T-cell (primary cell): ENCODE measurements at regions not wholly inside any gene's neighbourhood (a gene's known extent, or its start where the extent isn't known, plus 50 kb on each side); places are given as distances from the start of the nearest gene placed in this dataset.

Source experiments
- ATAC-seq, 4 experiments: fragments of 200-7000 bp in 3 of 4; fragments of 150-1000 bp in 1 of 4; cut with Tn5 transposase; replicated peaks in 1 of 4; 1 replicate in 3 of 4; 2 replicates in 1 of 4; pipeline ENCODE4 v1.10.0; 2021; ENCODE audit warnings: moderate library complexity in 3 of 4, mild to moderate bottlenecking in 2 of 4, moderate number of reproducible peaks in 1 of 4
- CTCF ChIA-PET, 2 donors: fragments of 300-600 bp; sonication (Branson Sonifier 250); formaldehyde crosslinking; loops; one replicate each; lab custom pipeline; 2022; ENCODE audit warnings: antibody characterized with exemption in 2 of 2; lab: Charles Lee
- POLR2A ChIA-PET, 2 donors: fragments of 300-600 bp; sonication (Branson Sonifier 250); formaldehyde crosslinking; loops; one replicate each; lab custom pipeline; 2022; ENCODE audit warnings: antibody characterized with exemption in 2 of 2; lab: Charles Lee
- DNase-seq, 35 experiments: peaks; one replicate each; pipeline versions ENCODE4 v3.0.0 to v3.0.0-alpha.2; 2013 to 2023
- H3K27ac ChIP-seq: one replicate; pipeline ENCODE4 v1.5.1; 2013; ENCODE audit warnings: low read length
- H3K27me3 ChIP-seq, 2 experiments: replicated peaks in 1 of 2; 1 replicate in 1 of 2; 2 replicates in 1 of 2; pipeline versions ENCODE4 v1.6.1 to v1.7.0; 2013; ENCODE audit warnings: low read length in 1 of 2, mixed read lengths in 1 of 2; ENCODE audit not compliant: control insufficient read depth in 2 of 2, insufficient read depth in 2 of 2; ENCODE audit errors: extremely low read depth in 1 of 2
- H3K36me3 ChIP-seq, 2 donors: 1 replicate in 1 of 2; 2 replicates in 1 of 2; pipeline versions ENCODE4 v1.6.1 to v1.7.0; 2013; ENCODE audit warnings: low read length in 1 of 2; ENCODE audit not compliant: control insufficient read depth in 2 of 2, insufficient read depth in 1 of 2; ENCODE audit errors: extremely low read depth in 1 of 2
- H3K4me1 ChIP-seq, 2 experiments: 1 replicate in 1 of 2; 2 replicates in 1 of 2; pipeline versions ENCODE4 v1.6.1 to v1.7.0; 2013; ENCODE audit warnings: low read length in 2 of 2, mixed read lengths in 1 of 2; ENCODE audit not compliant: insufficient read depth in 2 of 2, control insufficient read depth in 1 of 2; ENCODE audit errors: extremely low read depth in 1 of 2
- H3K4me3 ChIP-seq, 2 donors: 1 replicate in 1 of 2; 2 replicates in 1 of 2; pipeline versions ENCODE4 v1.5.1 to v1.7.0; 2013; ENCODE audit warnings: mild to moderate bottlenecking in 2 of 2, low read length in 1 of 2, moderate library complexity in 1 of 2; ENCODE audit not compliant: control insufficient read depth in 1 of 2; ENCODE audit errors: extremely low read depth in 1 of 2
- H3K9me3 ChIP-seq: 2 replicates; pipeline ENCODE4 v1.7.0; 2013
- H3K27ac Mint-ChIP-seq, 2 donors: one replicate each; pipeline ENCODE4 v1.8.0; 2020 to 2021; ENCODE audit warnings: mild to moderate bottlenecking in 2 of 2, mixed read lengths in 2 of 2
- H3K27me3 Mint-ChIP-seq, 2 donors: one replicate each; pipeline ENCODE4 v1.8.0; 2021 to 2022; ENCODE audit warnings: mixed read lengths in 2 of 2
- H3K36me3 Mint-ChIP-seq: one replicate; pipeline ENCODE4 v1.8.0; 2021; ENCODE audit warnings: mixed read lengths
- H3K4me1 Mint-ChIP-seq, 3 donors: one replicate each; pipeline ENCODE4 v1.8.0; 2020 to 2022; ENCODE audit warnings: mixed read lengths in 3 of 3, mild to moderate bottlenecking in 1 of 3
- H3K4me3 Mint-ChIP-seq, 3 donors: one replicate each; pipeline ENCODE4 v1.8.0; 2020 to 2022; ENCODE audit warnings: mild to moderate bottlenecking in 3 of 3, mixed read lengths in 3 of 3, moderate library complexity in 3 of 3
- H3K9me3 Mint-ChIP-seq, 3 donors: one replicate each; pipeline ENCODE4 v1.8.0; 2020 to 2022; ENCODE audit warnings: mixed read lengths in 3 of 3
- WGBS: methylation state at CpG from one replicate; pipeline ENCODE4 v1.1.5; 2013; ENCODE audit warnings: missing lambda C conversion rate; ENCODE audit not compliant: insufficient coverage; 5-methylcytosine and 5-hydroxymethylcytosine counted together

- 40% methylated on average over 1 of the region's 1 CpG for WGBS
- ATAC-seq: no peak
- POLR2A ChIA-PET: no interaction called here
These were observed 340.6 kb upstream of the GOLIM4 start for GRCh38 chr3:168436245-168436724.

DNA sequence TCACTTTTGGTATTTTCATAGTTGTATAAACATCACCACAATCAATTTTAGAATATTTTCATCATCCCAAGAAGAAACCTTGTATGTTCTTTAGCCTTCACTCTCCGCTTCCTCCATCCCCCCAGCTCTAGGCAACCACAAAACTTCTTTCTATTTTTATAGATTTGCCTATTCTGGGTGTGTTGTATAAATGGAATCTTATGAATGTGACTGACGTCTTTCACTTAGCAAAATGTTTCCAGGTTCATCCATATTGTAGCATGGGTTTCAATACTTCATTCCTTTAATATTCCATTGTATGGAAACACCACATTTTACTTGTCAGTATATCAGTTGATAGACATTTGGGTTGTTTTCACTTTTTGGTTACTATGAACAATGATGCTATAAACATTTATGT, 335.8 kb upstream of the GOLIM4 start:
- H3K9me3 ChIP-seq: no peaks in the 10 kb centered on the region
- H3K27ac Mint-ChIP-seq: no peak overlapping the region
- H3K27ac ChIP-seq: no peak overlapping the region
- DNase-seq (no peak), ATAC-seq (no peak)
- H3K4me1 ChIP-seq: no peaks in the 10 kb centered on the region
- no peaks in the 10 kb centered on the region for H3K4me1 Mint-ChIP-seq
- WGBS: no CpG with 5 or more reads among the region's 2 CpGs
- CTCF ChIA-PET: no interaction called here
- no peak overlapping the region for H3K4me3 ChIP-seq
- H3K27me3 ChIP-seq: no peaks in the 10 kb centered on the region
- H3K36me3 ChIP-seq: no peaks in the 10 kb centered on the region
- POLR2A ChIA-PET: no interaction called here
- no peaks in the 10 kb centered on the region for H3K27me3 Mint-ChIP-seq
- no peak overlapping the region for H3K4me3 Mint-ChIP-seq
- peaks cover 0 to 11% (median 5%) of the 10 kb centered on the region in 3 donors for H3K9me3 Mint-ChIP-seq
- no peaks in the 10 kb centered on the region for H3K36me3 Mint-ChIP-seq

More at GRCh38 chr3:168436245-168436724, 340.6 kb upstream of the GOLIM4 start:
- CTCF ChIA-PET: no interaction called here
- H3K4me3 ChIP-seq: no peak overlapping the region
- H3K27me3 ChIP-seq: no peaks in the 10 kb centered on the region
- no peaks in the 10 kb centered on the region for H3K36me3 ChIP-seq
- Mint-ChIP-seq H3K9me3 (peaks cover 0 to 12% (median 2%) of the 10 kb centered on the region in 3 donors), H3K4me1 (no peaks in the 10 kb centered on the region), H3K27me3 (no peaks in the 10 kb centered on the region), H3K27ac (no peak overlapping the region), H3K36me3 (no peaks in the 10 kb centered on the region), H3K4me3 (no peak overlapping the region)
- H3K27ac ChIP-seq: no peak overlapping the region
- no peaks in the 10 kb centered on the region for H3K9me3 ChIP-seq
- no peaks in the 10 kb centered on the region for H3K4me1 ChIP-seq
- DNase-seq: no peak

GRCh38 chr3:168427835-168428475, 332.2 kb upstream of the GOLIM4 start:
- Mint-ChIP-seq H3K4me3 (no peak overlapping the region), H3K27ac (no peak overlapping the region), H3K9me3 (peaks cover 0 to 7% (median 4%) of the 10 kb centered on the region in 3 donors), H3K4me1 (no peaks in the 10 kb centered on the region), H3K27me3 (no peaks in the 10 kb centered on the region), H3K36me3 (no peaks in the 10 kb centered on the region)
- H3K4me3 ChIP-seq: no peak overlapping the region
- ChIA-PET CTCF (interaction anchor here in 1 of 2 donors (0.6 to 0.7 kb wide), 2 partner anchors 52 to 114 kb away, joined by 3 to 4 read pairs; no protein-coding TSS in a partner anchor), POLR2A (no interaction called here)
- no peaks in the 10 kb centered on the region for H3K9me3 ChIP-seq
- H3K27me3 ChIP-seq: no peaks in the 10 kb centered on the region
- H3K4me1 ChIP-seq: no peaks in the 10 kb centered on the region
- ATAC-seq (no peak), DNase-seq (no peak)
- WGBS: no CpG with 5 or more reads among the region's 1 CpG
- no peaks in the 10 kb centered on the region for H3K36me3 ChIP-seq
- no peak overlapping the region for H3K27ac ChIP-seq

DNA sequence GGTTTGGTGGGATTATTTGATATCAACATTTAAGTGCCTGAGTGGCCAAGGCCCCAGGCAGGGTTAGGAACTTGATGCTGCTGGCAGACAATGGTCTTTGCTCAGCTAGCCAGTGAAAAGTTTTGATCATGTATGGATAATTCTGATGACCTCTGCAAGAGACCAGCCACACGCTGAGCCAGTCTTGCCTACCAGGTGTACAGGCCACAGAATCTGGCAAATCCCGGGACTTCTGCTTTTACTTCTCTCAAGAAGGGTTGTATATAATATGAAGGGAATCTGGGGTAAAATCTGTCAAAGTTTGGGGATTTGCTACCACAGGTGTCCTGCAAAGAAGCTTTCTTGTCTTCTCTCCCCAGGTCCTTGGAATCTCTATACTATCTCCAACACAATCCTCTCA, 331.4 kb upstream of the GOLIM4 start:
- no peaks in the 10 kb centered on the region for H3K36me3 Mint-ChIP-seq
- H3K4me3 ChIP-seq: no peak overlapping the region
- DNase-seq (no peak), ATAC-seq (no peak)
- ChIA-PET CTCF (interaction anchor here in 1 of 2 donors (0.6 kb wide), 1 partner anchor 52 kb away, joined by 4 read pairs; no protein-coding TSS in a partner anchor), POLR2A (no interaction called here)
- peaks cover 0 to 7% (median 4%) of the 10 kb centered on the region in 3 donors for H3K9me3 Mint-ChIP-seq
- no peaks in the 10 kb centered on the region for H3K36me3 ChIP-seq
- WGBS: no CpG with 5 or more reads among the region's 2 CpGs
- no peaks in the 10 kb centered on the region for H3K9me3 ChIP-seq
- H3K27ac ChIP-seq: no peak overlapping the region
- H3K4me1 Mint-ChIP-seq: no peaks in the 10 kb centered on the region
- no peaks in the 10 kb centered on the region for H3K27me3 ChIP-seq
- H3K4me3 Mint-ChIP-seq: no peak overlapping the region
- no peaks in the 10 kb centered on the region for H3K4me1 ChIP-seq
- no peaks in the 10 kb centered on the region for H3K27me3 Mint-ChIP-seq
- no peak overlapping the region for H3K27ac Mint-ChIP-seq

- H3K4me3 Mint-ChIP-seq: no peak overlapping the region
- Histone ChIP-seq H3K9me3 (no peaks in the 10 kb centered on the region), H3K36me3 (no peaks in the 10 kb centered on the region), H3K4me1 (no peaks in the 10 kb centered on the region), H3K27me3 (no peaks in the 10 kb centered on the region), H3K4me3 (no peak overlapping the region), H3K27ac (no peak overlapping the region)
- CTCF ChIA-PET: no interaction called here
- ATAC-seq: no peak
- peaks cover 0 to 7% (median 4%) of the 10 kb centered on the region in 3 donors for H3K9me3 Mint-ChIP-seq
- no peaks in the 10 kb centered on the region for H3K4me1 Mint-ChIP-seq
- no peaks in the 10 kb centered on the region for H3K27me3 Mint-ChIP-seq
- 65% methylated on average over 2 of the region's 4 CpGs for WGBS
- DNase-seq: no peak
- H3K36me3 Mint-ChIP-seq: no peaks in the 10 kb centered on the region
- no peak overlapping the region for H3K27ac Mint-ChIP-seq
- POLR2A ChIA-PET: no interaction called here
These were observed 330.3 kb upstream of the GOLIM4 start for GRCh38 chr3:168425936-168426595.

DNA sequence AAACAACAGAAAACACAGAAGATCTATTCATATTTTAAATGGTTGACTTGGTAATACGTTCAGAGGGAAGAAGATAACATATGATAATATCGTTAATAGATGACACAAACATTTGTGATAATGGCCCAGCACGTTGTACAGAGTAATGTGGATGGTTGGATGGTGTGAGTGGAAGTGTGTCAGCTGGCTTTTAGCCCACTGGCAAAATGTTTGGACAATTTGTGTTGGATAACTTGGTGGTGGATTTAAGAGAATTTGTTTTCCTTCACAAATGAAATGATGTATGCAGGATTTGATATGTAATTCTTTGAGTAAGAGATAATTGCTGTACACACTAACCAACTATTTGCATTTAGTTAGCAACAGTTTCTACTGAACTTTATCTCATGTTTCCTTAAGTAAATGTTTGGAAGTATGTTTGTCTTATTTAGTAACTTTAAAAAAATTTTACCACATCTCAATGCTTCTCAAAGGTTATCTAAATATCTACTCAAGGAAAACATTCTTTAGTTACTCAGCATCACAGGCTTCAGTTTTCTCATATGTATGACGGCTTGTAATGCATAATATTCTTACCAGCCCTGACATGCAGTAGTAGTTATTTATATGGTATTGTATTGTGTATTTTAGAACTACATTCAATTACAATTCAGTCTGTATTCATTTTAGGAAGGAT, 328.5 kb upstream of the GOLIM4 start:
- H3K9me3 ChIP-seq: no peaks in the 10 kb centered on the region
- WGBS: 63% methylated on average over 2 of the region's 4 CpGs
- Mint-ChIP-seq H3K36me3 (no peaks in the 10 kb centered on the region), H3K4me3 (no peak overlapping the region), H3K27me3 (no peaks in the 10 kb centered on the region), H3K4me1 (no peaks in the 10 kb centered on the region), H3K27ac (no peak overlapping the region), H3K9me3 (peaks cover 0 to 4% (median 0%) of the 10 kb centered on the region in 3 donors)
- no peak for DNase-seq
- ChIA-PET CTCF (no interaction called here), POLR2A (no interaction called here)
- H3K4me1 ChIP-seq: no peaks in the 10 kb centered on the region
- H3K27me3 ChIP-seq: no peaks in the 10 kb centered on the region
- no peak overlapping the region for H3K27ac ChIP-seq
- ATAC-seq: no peak
- H3K36me3 ChIP-seq: no peaks in the 10 kb centered on the region
- H3K4me3 ChIP-seq: no peak overlapping the region
